Panc1 (cell line): ENCODE measurements at regions not wholly inside any gene's neighbourhood (a gene's known extent, or its start where the extent isn't known, plus 50 kb on each side); places are given as distances from the start of the nearest gene placed in this dataset.

Source experiments
- ATAC-seq: fragments of 200-7000 bp; cut with Tn5 transposase; 2 replicates; pipeline ENCODE4 v1.9.1; 2020; ENCODE audit warnings: mild to moderate bottlenecking, moderate library complexity
- BruUV-seq: library from RNA; stranded (reverse); fragments of 400-500 nt; replicated peaks from 2 replicates; lab custom pipeline; 2021; lab: Mats Ljungman, UMichigan
- CTCF ChIA-PET: fragments of 300-600 bp; sonication (Branson Sonifier 250); formaldehyde crosslinking; loops from one replicate; lab custom pipeline; 2022; ENCODE audit warnings: antibody characterized with exemption; lab: Charles Lee
- POLR2A ChIA-PET: fragments of 300-600 bp; sonication (Branson Sonifier 250); formaldehyde crosslinking; loops from one replicate; lab custom pipeline; 2022; ENCODE audit warnings: antibody characterized with exemption; lab: Charles Lee
- DNase-seq: peaks from one replicate; pipeline ENCODE4 v3.0.0-alpha.2; 2010; ENCODE audit warnings: low read depth, low spot score
- H3K27ac ChIP-seq: 2 replicates; pipeline ENCODE4 v1.5.1; 2011; ENCODE audit warnings: mild to moderate bottlenecking, low read length, inconsistent platforms
- H3K27me3 ChIP-seq: fragments of 200-500 bp; sonication (Bioruptor generic); 2 replicates; pipeline ENCODE4 v1.6.0; 2014; ENCODE audit warnings: low read length, inconsistent platforms; ENCODE audit not compliant: control insufficient read depth, insufficient read depth
- H3K36me3 ChIP-seq: fragments of 200-500 bp; sonication (Bioruptor generic); 2 replicates; pipeline ENCODE4 v1.5.1; 2014; ENCODE audit warnings: inconsistent platforms, mild to moderate bottlenecking, low read length, moderate library complexity; ENCODE audit not compliant: control insufficient read depth, insufficient read depth
- H3K4me1 ChIP-seq: 2 replicates; pipeline ENCODE4 v1.5.1; 2011; ENCODE audit warnings: inconsistent platforms, mild to moderate bottlenecking, low read length, moderate library complexity; ENCODE audit not compliant: control insufficient read depth, insufficient read depth
- H3K4me3 ChIP-seq, 2 experiments: 2 replicates each; pipeline ENCODE4 v1.5.1; 2011 to 2012; ENCODE audit warnings: low read depth in 2 of 2, low read length in 2 of 2, mild to moderate bottlenecking in 2 of 2, inconsistent platforms in 1 of 2, moderate library complexity in 1 of 2
- H3K9me3 ChIP-seq: fragments of 200-500 bp; sonication (Bioruptor generic); 2 replicates; pipeline ENCODE4 v1.5.1; 2014; ENCODE audit warnings: low read depth, mild to moderate bottlenecking, inconsistent platforms, low read length, moderate library complexity; ENCODE audit not compliant: control insufficient read depth, insufficient read depth
- POLR2AphosphoS5 ChIP-seq: IDR thresholded peaks from 2 replicates; pipeline ENCODE4 v1.6.1; 2012; ENCODE audit warnings: mild to moderate bottlenecking, low read depth, low read length, moderate library complexity
- SIN3A ChIP-seq: IDR thresholded peaks from 2 replicates; pipeline ENCODE4 v1.6.1; 2012; ENCODE audit warnings: low read depth, mild to moderate bottlenecking, low read length, moderate library complexity, borderline replicate concordance; ENCODE audit not compliant: insufficient read depth
- TCF7L2 ChIP-seq: IDR thresholded peaks from 2 replicates; pipeline ENCODE4 v1.6.1; 2011; ENCODE audit warnings: mild to moderate bottlenecking, low read depth, low read length, inconsistent platforms
- in situ Hi-C: cut with HindIII; loops from 2 replicates; pipeline ENCODE4 v1.10.0; 2016; ENCODE audit warnings: low sequenced_read_pairs, low pct_unique_long_range_greater_than_20kb
- intact Hi-C: fragments of 100-400 bp; cut with micrococcal nuclease; formaldehyde crosslinking; loops from one replicate; pipeline ENCODE4 v1.10.0; 2022; ENCODE audit not compliant: unreplicated experiment
- TF ChIP-seq, protein P1 (sequence below), 2 experiments: IDR thresholded peaks; 2 replicates each; pipeline ENCODE4 v1.6.1; 2011 to 2012; ENCODE audit warnings: low read depth in 2 of 2, control low read depth in 1 of 2, low read length in 1 of 2, mild to moderate bottlenecking in 1 of 2, moderate library complexity in 1 of 2; ENCODE audit not compliant: insufficient read depth in 1 of 2
- TF ChIP-seq, protein P2 (sequence below): fragments of 450-650 bp; IDR thresholded peaks from 2 replicates; pipeline ENCODE4 v1.5.1; 2017; ENCODE audit warnings: mild to moderate bottlenecking

DNA sequence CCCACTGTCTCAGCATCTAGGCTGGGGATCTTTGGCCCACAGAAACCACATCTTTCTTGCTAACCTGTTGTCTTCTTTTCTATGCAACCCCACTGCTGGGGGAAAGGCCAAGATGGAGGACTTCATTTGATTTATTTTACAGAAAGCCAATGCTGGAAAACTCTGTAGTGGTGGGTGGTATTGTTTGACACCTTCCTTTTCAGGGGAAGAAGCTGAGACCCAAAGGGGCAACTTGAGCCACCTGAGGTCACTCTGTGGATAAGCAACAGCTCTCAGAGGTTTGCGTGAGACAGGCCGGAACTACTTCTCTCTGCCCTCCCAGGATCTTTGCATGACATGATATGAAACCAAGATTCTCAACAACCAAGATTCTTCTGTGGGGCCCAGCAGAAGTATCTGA is 645.2 kb downstream of the VRK1 start:
- intact Hi-C loops (no loop called here), in situ Hi-C loops (no loop called here)
- ATAC-seq (no peak), DNase-seq (no peak)
- ChIA-PET POLR2A (no interaction called here), CTCF (no interaction called here)
- Histone ChIP-seq H3K4me3 (no peak overlapping the region), H3K27me3 (no peaks in the 10 kb centered on the region), H3K9me3 (no peaks in the 10 kb centered on the region), H3K36me3 (no peaks in the 10 kb centered on the region), H3K27ac (no peak overlapping the region), H3K4me1 (no peaks in the 10 kb centered on the region)
- TF ChIP-seq, protein P1, sequence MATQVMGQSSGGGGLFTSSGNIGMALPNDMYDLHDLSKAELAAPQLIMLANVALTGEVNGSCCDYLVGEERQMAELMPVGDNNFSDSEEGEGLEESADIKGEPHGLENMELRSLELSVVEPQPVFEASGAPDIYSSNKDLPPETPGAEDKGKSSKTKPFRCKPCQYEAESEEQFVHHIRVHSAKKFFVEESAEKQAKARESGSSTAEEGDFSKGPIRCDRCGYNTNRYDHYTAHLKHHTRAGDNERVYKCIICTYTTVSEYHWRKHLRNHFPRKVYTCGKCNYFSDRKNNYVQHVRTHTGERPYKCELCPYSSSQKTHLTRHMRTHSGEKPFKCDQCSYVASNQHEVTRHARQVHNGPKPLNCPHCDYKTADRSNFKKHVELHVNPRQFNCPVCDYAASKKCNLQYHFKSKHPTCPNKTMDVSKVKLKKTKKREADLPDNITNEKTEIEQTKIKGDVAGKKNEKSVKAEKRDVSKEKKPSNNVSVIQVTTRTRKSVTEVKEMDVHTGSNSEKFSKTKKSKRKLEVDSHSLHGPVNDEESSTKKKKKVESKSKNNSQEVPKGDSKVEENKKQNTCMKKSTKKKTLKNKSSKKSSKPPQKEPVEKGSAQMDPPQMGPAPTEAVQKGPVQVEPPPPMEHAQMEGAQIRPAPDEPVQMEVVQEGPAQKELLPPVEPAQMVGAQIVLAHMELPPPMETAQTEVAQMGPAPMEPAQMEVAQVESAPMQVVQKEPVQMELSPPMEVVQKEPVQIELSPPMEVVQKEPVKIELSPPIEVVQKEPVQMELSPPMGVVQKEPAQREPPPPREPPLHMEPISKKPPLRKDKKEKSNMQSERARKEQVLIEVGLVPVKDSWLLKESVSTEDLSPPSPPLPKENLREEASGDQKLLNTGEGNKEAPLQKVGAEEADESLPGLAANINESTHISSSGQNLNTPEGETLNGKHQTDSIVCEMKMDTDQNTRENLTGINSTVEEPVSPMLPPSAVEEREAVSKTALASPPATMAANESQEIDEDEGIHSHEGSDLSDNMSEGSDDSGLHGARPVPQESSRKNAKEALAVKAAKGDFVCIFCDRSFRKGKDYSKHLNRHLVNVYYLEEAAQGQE (IDR thresholded peaks at IDR 0.05; ENCODE audit: insufficient read depth in 1 of 2, low read depth in 2 of 2, low read length in 1 of 2), result no peak
- TF ChIP-seq SIN3A, result no peak
- no peak for TF ChIP-seq POLR2AphosphoS5
- no peak for TF ChIP-seq TCF7L2
- TF ChIP-seq, protein P2, sequence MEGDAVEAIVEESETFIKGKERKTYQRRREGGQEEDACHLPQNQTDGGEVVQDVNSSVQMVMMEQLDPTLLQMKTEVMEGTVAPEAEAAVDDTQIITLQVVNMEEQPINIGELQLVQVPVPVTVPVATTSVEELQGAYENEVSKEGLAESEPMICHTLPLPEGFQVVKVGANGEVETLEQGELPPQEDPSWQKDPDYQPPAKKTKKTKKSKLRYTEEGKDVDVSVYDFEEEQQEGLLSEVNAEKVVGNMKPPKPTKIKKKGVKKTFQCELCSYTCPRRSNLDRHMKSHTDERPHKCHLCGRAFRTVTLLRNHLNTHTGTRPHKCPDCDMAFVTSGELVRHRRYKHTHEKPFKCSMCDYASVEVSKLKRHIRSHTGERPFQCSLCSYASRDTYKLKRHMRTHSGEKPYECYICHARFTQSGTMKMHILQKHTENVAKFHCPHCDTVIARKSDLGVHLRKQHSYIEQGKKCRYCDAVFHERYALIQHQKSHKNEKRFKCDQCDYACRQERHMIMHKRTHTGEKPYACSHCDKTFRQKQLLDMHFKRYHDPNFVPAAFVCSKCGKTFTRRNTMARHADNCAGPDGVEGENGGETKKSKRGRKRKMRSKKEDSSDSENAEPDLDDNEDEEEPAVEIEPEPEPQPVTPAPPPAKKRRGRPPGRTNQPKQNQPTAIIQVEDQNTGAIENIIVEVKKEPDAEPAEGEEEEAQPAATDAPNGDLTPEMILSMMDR, result no peak
- no TSS peak for BruUV-seq

DNA sequence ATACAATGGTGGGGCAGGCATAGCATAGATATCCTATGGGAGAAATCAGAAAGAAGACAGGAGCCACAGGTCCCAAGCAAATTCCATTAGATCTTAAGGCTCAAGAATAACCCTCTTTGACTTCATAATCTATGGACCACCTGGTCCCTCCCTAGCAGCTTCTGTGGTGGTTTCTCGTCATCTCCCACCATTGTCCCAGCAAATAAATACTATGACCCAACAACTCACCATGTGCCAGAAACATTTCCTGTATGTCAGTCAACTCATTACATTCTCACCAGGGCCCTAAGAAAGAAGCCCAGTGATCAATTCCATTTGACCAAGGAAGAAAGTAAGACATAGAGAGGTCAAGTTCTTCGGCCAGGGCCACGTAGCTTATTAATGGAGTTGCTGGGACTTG is 646.2 kb downstream of the VRK1 start:
- H3K36me3 ChIP-seq, result no peaks in the 10 kb centered on the region
- no TSS peak for BruUV-seq
- POLR2A ChIA-PET, result no interaction called here
- no peak for ATAC-seq
- DNase-seq, result no peak
- intact Hi-C loops (no loop called here), in situ Hi-C loops (no loop called here)
- no peaks in the 10 kb centered on the region for H3K9me3 ChIP-seq
- no peaks in the 10 kb centered on the region for H3K27me3 ChIP-seq
- CTCF ChIA-PET, result no interaction called here
- no peaks in the 10 kb centered on the region for H3K4me1 ChIP-seq
- H3K4me3 ChIP-seq, result no peak overlapping the region
- no peak overlapping the region for H3K27ac ChIP-seq
- no peak for TF ChIP-seq SIN3A
- TF ChIP-seq, protein P1 (IDR thresholded peaks at IDR 0.05; ENCODE audit: insufficient read depth in 1 of 2, low read depth in 2 of 2, low read length in 1 of 2), result no peak
- no peak for TF ChIP-seq TCF7L2
- TF ChIP-seq, protein P2, result no peak
- TF ChIP-seq POLR2AphosphoS5, result no peak
